GM11168 (cell line): ENCODE measurements at regions not wholly inside any gene's neighbourhood (a gene's known extent, or its start where the extent isn't known, plus 50 kb on each side); places are given as distances from the start of the nearest gene placed in this dataset.

ENCODE experiments used
- in situ Hi-C: fragments of 300-500 bp; cut with MboI; formaldehyde crosslinking; loops from one replicate; pipeline ENCODE4 v1.12.0; 2022; ENCODE audit warnings: low sequenced_read_pairs; ENCODE audit not compliant: unreplicated experiment

DNA sequence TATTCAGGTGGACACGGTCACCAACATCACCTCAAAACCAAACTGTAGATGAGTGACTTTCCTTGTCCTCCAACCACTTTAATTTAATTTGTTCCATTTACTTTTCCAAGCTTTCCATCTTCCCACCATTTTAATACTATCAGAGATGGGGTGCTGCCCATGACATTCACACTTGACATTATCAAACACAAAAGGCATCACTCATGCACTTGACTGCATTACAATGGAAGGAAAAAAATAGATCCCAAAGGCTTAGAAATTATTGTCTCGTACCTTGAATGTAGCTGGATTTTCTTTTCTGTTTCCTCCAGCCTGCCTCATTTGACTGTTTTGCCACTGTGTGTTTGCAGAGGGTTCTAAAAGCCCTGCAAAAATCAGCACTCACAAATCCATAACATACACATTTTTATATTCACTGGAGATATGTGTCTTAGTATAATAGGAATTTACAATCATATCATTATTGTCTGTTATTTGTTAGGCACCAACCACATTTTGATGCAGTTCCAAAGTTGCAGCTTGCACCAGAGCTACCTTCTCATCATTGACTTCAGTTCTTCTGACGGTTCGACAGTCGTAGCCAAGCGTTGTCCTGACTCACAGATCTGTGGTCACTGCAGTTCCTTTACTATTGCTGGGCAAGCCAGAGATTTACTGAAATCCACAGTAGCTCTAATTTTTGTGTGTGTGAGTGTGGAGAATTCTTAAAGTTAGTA, 712.3 kb upstream of the WWC1 start:
- in situ Hi-C loops, result no loop called here

DNA sequence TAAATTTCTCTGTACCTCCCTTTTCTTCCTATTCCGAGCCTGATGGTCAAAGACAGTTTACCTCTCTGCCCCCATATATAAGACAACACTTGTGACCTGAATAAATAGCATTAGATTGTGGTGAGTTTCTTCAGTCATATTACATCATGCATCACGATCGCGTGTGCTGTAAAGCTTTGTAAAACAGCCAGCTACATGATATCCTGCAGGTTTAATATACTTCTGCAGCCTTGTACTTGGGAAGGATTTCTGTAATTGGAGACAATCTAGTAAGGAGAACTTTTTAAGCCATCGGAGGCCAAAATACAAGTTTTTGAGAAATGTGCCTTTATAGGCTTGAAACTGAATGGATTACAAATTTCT, 711.8 kb upstream of the WWC1 start:
- in situ Hi-C loops, result no loop called here

DNA sequence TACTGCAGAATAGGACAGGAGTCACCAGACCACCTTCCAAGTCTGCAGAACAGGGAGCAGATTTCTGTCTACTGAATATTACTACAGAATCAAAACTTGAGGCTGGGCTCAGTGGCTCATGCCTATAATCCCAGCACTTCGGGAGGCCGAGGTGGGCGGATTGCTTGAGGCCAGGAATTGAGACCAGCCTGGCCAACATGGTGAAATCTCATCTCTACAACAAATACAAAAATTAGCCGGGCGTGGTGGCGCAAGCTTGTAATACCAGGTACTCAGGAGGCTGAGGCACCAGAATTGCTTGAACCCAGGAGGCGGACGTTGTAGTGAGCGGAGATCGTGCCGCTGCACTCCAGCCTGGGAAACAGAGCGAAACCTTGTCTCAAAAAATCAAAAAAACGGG, 710.8 kb upstream of the WWC1 start:
- in situ Hi-C loops, result no loop called here

DNA sequence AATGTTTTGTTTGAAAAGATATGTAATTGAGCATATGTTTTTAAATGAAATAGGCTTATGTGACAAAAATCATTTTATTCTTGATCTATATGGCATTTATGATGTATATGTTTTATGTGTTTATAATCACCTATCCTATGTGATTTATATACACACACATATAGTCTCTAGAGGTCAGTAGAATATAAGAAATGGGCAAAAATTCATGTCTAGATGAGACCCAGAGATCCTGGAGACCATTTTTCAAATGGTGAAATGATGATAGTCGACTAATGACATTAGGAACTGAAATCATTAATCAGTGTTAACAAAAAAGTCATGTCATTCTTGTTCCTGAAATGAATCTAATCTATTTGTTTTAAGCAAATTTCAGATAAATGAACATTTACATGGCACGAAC, 709.2 kb upstream of the WWC1 start:
- in situ Hi-C loops, result no loop called here

DNA sequence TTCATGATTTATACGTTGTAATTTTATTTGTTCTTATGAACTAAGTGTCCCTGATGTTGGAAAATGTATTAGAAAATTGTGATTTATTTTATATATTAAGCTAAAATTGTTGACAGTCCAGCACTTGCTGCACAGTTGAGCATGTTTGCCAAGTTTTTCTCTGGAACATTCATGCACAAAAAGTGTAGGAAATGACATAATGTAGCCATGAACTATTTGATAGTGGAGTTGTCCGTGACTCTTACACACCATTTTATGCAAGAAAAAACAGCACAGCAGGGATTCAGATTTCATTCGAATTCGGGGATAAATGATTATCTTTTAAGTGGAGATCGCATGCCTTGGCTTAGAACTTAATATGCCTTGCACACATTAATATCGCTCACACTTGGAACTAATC, 708.6 kb upstream of the WWC1 start:
- in situ Hi-C loops, result no loop called here

DNA sequence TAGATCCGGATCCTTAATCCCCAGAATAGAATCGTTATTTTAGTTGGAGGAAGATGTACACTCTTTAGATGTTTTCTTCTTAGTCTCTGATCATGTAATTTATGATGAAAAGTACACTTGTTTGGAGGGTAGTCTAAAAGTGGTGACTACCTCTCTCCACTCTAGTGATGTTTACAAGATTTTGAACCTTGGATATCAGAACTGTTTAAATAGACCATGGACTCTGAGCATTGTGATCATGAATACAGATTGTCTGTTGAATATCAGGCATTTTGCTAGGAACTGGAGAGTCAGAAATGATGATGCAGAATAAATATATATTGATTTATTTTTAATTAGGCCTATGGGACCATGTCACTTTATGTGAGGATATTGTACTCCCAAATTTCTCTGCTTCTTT, 706.3 kb upstream of the WWC1 start:
- in situ Hi-C loops, result no loop called here

DNA sequence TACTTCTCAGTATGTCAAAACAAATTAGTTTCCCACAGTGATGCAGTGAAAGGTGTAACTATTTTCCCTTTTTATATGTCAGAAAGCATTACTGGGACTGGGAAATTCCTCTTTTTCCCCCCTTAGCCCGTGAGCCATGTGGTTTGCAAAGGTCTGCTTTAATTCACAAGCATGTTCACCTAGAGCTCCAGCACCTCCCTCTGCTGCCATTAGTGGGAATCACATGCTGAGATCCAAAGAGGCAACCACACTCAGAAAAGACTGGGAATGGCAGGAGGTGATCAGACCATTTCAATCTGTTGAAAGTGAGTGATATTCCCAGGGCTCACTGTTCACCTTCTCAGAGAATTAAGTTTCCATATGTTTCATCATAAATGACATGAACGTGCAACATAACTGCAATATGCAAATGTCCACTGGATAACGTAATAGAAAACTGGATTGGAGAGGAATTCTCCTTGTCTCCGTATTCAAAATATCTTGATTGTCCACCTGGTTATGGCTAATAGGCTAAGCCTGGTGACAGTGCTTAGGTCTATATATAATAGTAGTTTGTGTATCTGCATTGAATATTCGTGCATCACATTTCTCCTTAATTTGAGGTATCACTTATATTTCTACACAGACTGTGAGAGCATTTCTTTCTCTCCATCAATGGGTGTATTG, 703.5 kb upstream of the WWC1 start:
- in situ Hi-C loops, result no loop called here

DNA sequence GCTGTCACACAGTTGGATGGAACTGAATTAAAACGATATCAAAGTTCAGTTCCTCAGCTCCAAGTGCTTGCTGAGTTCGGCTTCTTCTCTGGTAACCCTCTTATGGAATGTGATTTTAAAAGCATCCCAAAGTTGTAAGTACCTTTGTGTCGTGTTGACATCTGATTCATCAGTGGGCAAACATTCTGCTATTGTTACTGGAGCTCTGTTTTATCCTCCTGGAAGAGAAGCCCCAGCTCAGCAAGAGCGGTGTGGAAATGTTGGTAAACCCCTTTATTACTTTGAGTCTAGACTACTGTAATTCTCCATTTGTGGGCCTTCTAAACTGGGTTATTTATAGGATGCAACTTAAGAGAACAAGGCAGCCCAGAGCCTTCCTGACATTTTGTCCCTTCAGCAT, 699.3 kb upstream of the WWC1 start:
- in situ Hi-C loops, result no loop called here

DNA sequence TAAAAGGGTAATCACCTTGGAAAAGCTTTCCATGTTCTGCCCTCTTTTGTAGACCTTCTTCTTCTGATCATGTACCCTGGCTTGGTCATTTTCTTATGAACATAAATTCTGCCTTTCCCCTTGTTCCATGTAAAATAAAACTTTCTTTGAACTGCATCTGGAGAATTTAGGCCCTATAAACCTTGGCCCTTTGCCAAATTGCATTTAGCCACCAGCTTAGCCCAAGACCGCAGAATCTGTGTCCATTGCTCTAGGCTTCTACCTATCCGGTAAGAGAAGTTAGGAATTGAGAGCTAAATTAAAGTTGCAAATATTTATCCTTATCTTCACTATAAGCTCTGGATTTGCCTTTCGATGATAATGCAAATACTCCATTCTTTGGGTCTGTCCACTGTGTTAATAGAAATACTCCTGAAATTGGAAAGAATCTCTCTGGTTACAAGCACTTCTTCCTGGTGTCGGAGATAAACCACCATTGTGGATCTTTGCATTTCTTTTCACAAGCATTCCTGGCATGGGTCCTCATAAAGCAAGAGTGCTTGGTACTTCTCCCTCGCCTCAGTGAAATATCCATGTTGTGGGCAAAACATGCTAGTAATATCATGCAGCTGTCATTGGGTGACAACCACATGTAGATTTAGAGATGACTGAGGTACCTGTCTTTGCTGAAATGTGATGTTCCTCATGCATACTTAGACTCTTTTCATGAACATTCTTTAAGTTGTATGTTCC, 698.0 kb upstream of the WWC1 start:
- in situ Hi-C loops, result no loop called here

DNA sequence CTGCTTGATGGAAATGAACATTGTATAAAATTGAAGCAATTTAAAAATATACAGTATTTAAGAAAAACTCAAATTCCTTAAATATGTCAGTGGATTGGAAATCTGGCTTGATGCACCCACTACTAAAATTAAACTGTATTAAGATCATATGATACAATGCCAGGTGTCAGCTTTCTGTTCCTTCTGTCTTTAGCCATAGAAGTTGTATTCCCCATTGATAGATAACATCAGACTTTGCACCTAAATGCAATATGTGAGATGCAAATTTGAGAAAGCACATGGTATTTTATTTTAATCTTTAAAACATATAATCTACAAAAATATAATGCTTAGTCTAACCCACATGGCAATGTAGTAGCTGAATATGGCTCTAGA, 697.4 kb upstream of the WWC1 start:
- in situ Hi-C loops, result no loop called here

DNA sequence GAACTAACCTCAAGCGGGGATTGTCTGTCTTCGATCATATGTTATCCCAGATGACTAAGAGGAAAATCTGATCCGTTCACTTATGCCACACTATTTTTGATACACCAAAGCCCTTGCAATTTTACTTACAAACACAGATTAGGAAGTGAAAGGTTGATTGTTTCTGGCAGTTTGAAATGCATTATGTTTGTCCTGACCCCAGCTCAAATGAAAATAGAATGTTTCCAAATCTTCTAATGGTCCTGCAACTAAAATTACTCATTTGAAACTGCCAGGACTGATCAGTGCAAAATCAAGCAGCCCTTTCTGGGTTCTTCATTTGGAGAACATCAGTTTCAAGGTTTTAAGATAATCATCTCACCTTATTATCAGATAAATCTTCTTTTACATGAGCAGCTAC, 696.7 kb upstream of the WWC1 start:
- in situ Hi-C loops, result no loop called here

DNA sequence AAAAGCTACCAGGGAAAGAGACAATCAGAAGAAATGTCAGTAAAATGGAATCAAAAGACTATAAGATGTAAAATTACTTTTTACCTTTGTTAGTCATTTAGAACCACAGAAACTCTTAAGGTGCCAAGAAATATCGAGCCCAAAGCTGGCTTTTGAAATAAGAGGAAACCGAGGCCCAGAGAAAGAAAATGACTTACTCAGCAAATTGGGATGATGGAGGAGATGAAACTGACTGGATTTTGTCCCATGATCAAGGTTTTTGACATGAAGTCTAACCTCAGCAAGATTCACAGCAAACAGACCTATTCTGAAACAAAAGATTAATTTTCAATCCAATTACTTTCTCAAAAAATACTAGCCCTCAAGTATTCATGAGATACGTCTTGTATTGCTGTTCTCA, 696.2 kb upstream of the WWC1 start:
- in situ Hi-C loops, result no loop called here

DNA sequence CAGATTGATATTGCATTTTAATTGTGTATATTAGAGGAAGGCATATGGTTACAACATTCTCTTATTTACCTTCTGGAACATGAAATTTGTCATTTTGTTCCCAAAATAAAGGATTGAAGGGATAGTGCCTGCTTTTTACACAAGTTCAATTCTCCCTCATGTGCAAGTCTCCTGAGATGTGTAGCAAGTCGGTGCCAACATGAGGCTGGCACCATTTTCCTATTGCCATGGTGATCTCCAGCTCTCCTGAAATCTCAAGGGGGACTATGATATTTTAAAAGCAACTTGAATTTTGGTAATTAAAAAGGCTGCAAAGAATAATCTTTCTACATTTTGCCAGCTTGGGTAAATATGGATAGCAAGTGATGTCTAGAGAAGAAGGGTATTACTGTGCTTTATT, 693.3 kb upstream of the WWC1 start:
- in situ Hi-C loops, result no loop called here

DNA sequence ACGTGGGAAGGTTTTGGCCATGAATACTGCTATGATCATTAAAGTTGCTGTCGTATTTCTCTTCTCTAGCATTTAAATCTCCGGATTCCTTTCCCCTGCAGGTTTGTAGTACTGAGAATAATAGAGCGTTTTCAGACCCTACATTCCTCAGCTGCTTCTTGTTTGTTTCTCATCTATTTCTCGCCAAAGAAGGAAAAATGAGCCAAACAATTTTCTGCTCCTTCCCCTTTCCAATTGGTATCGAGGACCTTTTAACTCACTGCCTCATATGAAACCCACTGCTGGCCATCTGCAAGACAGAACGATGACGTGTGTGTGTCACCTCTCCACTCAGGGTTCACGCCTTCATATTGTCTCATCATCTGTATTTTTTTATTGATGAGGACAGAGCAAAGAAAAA, 689.4 kb upstream of the WWC1 start:
- in situ Hi-C loops, result no loop called here

DNA sequence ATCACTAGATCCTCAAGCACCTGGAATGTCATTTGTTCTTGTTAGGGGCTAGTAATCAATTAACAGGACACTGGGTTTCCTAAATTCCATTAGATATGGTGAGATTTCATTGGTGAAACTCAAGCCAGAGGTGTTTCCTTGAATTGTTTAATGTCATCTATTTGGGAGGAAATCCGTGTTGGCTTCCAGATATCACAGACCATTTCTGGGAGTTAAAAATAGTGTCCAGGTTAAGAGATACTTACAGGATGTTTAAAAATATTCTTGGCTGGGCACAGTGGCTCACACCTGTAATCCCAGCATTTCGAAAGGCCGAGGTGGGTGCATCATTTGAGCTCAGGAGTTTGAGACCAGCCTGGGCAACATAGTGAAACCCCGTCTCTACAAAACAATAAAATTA, 688.3 kb upstream of the WWC1 start:
- in situ Hi-C loops, result no loop called here

DNA sequence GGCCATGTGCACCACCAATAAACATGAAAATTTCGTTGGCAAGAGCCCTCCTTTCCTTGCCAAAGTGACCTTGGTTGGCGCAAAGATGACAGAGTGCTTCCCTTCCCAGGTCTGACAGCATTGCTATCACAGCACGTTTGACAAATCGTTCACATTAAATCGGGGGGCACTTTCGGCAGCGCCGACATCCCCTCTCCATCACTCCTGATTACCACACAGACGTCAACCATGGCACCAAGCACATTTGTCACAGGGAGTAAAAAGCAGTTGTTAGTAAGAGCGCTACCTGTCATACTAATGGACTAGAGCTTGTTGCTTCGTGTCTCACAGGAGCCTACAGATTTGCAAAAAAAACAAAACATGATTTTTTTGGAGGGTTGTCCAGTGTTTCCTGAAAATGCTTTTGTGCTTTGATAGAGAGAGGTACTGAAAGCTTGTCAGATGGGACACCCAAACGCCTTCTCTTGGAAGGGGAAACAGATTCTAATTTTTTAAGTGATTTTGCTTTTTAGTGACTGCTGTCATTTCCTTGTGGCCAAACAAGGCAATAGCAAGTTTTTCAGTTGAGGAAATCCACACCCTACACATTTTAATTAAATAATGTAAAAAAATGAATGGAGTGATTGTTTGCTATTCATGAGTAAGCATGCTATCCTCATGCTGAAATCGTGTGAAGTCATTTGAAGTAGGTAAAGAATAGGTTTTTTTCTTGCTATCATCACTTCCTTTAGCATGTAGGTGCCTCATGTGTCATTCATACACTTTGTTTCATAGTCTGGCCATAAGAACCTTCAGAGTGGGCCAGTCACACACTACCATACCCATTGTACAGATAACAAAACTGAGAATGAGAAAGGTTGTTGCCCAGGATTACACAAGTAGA, 682.8 kb upstream of the WWC1 start:
- in situ Hi-C loops, result no loop called here

DNA sequence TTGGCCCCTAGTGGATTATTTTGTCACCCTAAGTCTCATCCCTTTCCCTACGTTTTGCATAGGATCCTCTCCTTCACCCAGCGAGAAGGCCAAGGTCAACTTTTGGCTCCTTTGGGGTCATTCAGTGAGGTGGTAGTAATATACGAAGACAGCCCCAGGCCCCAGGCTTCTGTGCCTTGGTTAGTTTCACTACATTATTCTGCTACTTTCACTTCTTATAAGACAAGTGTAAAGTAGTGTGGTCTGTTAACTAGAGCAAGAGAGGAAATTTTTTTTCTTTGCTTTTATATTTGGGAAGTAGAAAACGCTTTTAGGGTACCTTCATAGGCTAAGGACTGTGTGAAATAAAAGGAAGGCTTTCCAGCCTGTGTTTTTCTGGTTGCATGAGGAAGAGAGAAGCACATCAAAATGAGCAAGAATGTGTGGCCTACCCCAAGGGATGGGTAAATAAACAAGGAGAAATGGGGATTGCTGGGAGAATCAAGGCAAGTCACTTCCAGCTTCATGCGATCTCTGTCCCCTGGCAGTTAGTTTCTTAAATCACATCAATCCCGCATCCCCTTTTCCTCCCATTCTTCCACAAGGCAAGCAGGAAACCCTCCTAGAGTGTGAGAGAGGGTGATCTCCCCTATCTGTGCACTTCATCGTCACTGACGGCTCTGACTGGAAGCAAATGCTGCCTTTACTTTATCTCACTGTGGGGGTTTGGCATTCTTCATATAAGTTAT, 677.0 kb upstream of the WWC1 start:
- in situ Hi-C loops, result no loop called here

DNA sequence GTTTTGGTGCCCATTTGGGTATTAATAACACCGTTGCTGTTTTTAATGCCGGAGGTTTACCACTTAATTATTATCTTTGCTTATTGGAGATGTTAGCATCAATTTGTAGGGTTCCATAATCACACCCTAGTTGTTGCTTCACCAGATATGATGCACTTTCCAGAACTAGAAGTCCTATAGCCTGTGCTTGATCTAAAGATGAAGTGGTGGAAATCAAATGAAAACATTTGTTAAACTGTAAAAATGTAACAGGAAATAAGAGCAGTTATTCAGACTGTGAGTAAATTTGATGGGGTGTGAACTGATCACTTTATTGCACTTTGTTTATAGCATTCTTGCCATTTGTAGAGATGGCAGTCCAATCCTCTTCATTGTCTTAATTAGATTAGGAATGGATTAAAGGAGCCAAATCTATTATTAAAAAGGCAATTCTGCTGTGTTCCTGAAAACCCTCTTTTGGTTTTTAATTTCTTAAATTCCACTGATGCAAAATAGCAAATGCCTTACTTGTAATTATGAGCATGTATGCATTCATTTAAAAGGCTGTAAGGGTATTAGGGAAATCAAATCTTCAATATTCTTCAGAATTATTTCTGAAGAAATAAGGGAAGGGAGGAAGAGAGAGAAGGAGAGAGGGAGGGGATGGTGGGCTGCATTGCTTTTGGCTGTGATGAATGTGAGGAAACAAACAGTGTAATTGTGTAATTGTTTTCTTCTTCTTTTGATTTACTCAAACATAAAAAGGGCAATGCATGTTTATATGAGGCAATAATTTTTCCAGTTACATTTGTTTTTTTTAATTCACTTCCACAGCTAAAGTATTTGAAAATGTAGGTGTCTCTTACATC, 675.2 kb upstream of the WWC1 start:
- in situ Hi-C loops, result no loop called here

DNA sequence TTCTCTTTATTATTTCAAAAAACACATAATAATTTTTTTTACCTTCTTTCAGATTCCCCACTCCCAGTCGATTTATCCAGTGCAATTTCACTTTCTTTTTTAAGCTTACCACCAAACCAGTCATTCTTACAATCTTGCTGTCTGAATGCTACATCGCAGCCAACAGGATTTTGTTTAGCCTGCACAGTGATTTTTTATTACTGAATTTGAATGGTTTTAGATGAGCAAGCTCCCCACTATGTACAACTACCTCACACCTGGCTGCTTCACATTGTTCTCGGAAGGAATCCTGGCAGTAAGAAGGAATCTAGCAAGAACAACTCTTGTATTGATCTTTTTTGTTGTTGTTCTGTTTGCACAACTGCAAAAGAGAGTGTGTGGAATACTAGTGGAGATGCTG, 668.1 kb upstream of the WWC1 start:
- in situ Hi-C loops, result no loop called here
